Esophagus muscularis mucosa (tissue), 3 donors: ENCODE measurements at regions not wholly inside any gene's neighbourhood (a gene's known extent, or its start where the extent isn't known, plus 50 kb on each side); places are given as distances from the start of the nearest gene placed in this dataset.

Experiments
- POLR2A ChIP-seq: fragments of 450-650 bp; IDR thresholded peaks from one replicate; pipeline ENCODE4 v1.6.1; 2017; ENCODE audit warnings: antibody characterized with exemption, moderate library complexity, mild to moderate bottlenecking, low read depth
- POLR2AphosphoS5 ChIP-seq, 2 donors: sonication (generic); formaldehyde crosslinking; IDR thresholded peaks; one replicate each; pipeline ENCODE4 v1.6.1; 2017; ENCODE audit warnings: antibody characterized with exemption in 2 of 2
- TF ChIP-seq, protein P1 (sequence below), 3 experiments: fragments of 200-600 bp in 2 of 3; fragments of 450-650 bp in 1 of 3; sonication (generic) in 2 of 3; IDR thresholded peaks; one replicate each; pipeline ENCODE4 v1.5.1; 2017 to 2019; ENCODE audit warnings: antibody characterized with exemption in 3 of 3, mild to moderate bottlenecking in 2 of 3, moderate library complexity in 1 of 3

DNA sequence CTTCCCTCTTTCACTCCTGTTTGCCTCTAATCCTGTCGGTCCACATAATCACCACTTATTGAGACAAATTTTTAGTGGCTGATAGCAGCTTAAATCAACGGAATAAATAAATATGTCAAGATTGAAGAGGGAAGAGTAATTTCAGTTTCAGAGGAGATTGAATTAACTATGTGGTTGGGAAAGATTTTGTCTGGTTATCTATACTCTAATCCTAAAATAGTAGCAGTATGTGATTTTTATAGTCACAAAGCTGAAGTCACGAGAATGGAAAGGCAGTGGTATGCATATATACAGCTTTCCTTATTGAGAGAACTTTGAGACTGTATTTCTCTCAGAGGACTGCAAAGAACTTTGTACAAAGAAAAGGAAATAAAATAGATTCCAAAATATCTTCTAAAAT, 493.3 kb downstream of the FAT4 start:
- TF ChIP-seq POLR2AphosphoS5 (IDR thresholded peaks at IDR 0.05) (no peak), POLR2A (no peak)
- TF ChIP-seq, protein P1, sequence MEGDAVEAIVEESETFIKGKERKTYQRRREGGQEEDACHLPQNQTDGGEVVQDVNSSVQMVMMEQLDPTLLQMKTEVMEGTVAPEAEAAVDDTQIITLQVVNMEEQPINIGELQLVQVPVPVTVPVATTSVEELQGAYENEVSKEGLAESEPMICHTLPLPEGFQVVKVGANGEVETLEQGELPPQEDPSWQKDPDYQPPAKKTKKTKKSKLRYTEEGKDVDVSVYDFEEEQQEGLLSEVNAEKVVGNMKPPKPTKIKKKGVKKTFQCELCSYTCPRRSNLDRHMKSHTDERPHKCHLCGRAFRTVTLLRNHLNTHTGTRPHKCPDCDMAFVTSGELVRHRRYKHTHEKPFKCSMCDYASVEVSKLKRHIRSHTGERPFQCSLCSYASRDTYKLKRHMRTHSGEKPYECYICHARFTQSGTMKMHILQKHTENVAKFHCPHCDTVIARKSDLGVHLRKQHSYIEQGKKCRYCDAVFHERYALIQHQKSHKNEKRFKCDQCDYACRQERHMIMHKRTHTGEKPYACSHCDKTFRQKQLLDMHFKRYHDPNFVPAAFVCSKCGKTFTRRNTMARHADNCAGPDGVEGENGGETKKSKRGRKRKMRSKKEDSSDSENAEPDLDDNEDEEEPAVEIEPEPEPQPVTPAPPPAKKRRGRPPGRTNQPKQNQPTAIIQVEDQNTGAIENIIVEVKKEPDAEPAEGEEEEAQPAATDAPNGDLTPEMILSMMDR (IDR thresholded peaks at IDR 0.05): no peak
